OCI-LY7 (cell line): ENCODE measurements at regions not wholly inside any gene's neighbourhood (a gene's known extent, or its start where the extent isn't known, plus 50 kb on each side); places are given as distances from the start of the nearest gene placed in this dataset.

ENCODE experiments used
- BruUV-seq: library from RNA; stranded (reverse); fragments of 400-500 nt; replicated peaks from 2 replicates; lab custom pipeline; 2021; lab: Mats Ljungman, UMichigan
- CTCF ChIA-PET: fragments of 300-600 bp; sonication (Branson Sonifier 250); formaldehyde crosslinking; loops from one replicate; lab custom pipeline; 2022; ENCODE audit warnings: antibody characterized with exemption; ENCODE audit not compliant: unreplicated experiment; lab: Charles Lee
- POLR2A ChIA-PET: fragments of 300-600 bp; sonication (Branson Sonifier 250); formaldehyde crosslinking; loops from one replicate; lab custom pipeline; 2022; ENCODE audit warnings: antibody characterized with exemption; lab: Charles Lee
- DNase-seq: peaks from one replicate; pipeline ENCODE4 v3.0.0-alpha.2; 2015; ENCODE audit warnings: low spot score
- H2AFZ ChIP-seq: fragments of 200-600 bp; sonication (generic), shearing (Covaris generic); 2 replicates; pipeline ENCODE4 v1.6.1; 2014; ENCODE audit warnings: mild to moderate bottlenecking, antibody characterized with exemption, low read length, moderate library complexity
- H3K27ac ChIP-seq: fragments of 200-600 bp; sonication (generic); 2 replicates; pipeline ENCODE4 v1.5.1; 2014; ENCODE audit warnings: mixed run types, low read depth, mild to moderate bottlenecking, moderate library complexity, low read length, inconsistent platforms; ENCODE audit not compliant: poor library complexity, severe bottlenecking
- H3K36me3 ChIP-seq: fragments of 200-600 bp; sonication (generic); 2 replicates; pipeline ENCODE4 v1.6.1; 2014; ENCODE audit warnings: mild to moderate bottlenecking, antibody characterized with exemption, low read length, moderate library complexity, mixed read lengths; ENCODE audit not compliant: insufficient read depth
- H3K4me1 ChIP-seq: fragments of 200-600 bp; sonication (generic); 2 replicates; pipeline ENCODE4 v1.5.1; 2014; ENCODE audit warnings: mild to moderate bottlenecking, low read length; ENCODE audit not compliant: insufficient read depth, poor library complexity, severe bottlenecking
- H3K4me2 ChIP-seq: fragments of 200-600 bp; sonication (generic); 2 replicates; pipeline ENCODE4 v1.6.1; 2014; ENCODE audit warnings: mild to moderate bottlenecking, low read length
- H3K4me3 ChIP-seq: fragments of 200-600 bp; sonication (generic); 2 replicates; pipeline ENCODE4 v1.5.1; 2014; ENCODE audit warnings: mild to moderate bottlenecking, low read depth, low read length; ENCODE audit not compliant: poor library complexity, severe bottlenecking
- H3K79me2 ChIP-seq: fragments of 200-600 bp; sonication (generic); 2 replicates; pipeline ENCODE4 v1.6.1; 2016; ENCODE audit warnings: low read depth, mild to moderate bottlenecking, low read length, moderate library complexity, mixed read lengths; ENCODE audit not compliant: insufficient read depth
- H3K9me2 ChIP-seq: fragments of 200-600 bp; sonication (generic); 2 replicates; pipeline ENCODE4 v1.6.1; 2016; ENCODE audit warnings: mild to moderate bottlenecking, low read length, mixed read lengths; ENCODE audit not compliant: insufficient read depth
- H3K9me3 ChIP-seq: fragments of 200-600 bp; sonication (generic); 2 replicates; pipeline ENCODE4 v1.6.1; 2014; ENCODE audit warnings: mild to moderate bottlenecking, mixed run types, low read length, mixed read lengths
- H4K20me1 ChIP-seq: fragments of 200-600 bp; sonication (generic); 2 replicates; pipeline ENCODE4 v1.6.1; 2014; ENCODE audit warnings: mild to moderate bottlenecking, antibody characterized with exemption, low read length, moderate library complexity, mixed read lengths; ENCODE audit not compliant: insufficient read depth
- EZH2phosphoT487 ChIP-seq: fragments of 200-600 bp; sonication (generic); IDR thresholded peaks from 2 replicates; pipeline ENCODE4 v1.6.1; 2018; ENCODE audit warnings: low read depth, borderline replicate concordance, mild to moderate bottlenecking, mixed run types, antibody characterized with exemption, low read length, moderate library complexity, mixed read lengths
- intact Hi-C: fragments of 100-400 bp; cut with micrococcal nuclease; formaldehyde crosslinking; loops from one replicate; pipeline ENCODE4 v1.10.0; 2022; ENCODE audit not compliant: unreplicated experiment
- TF ChIP-seq, protein P1 (sequence below): fragments of 200-600 bp; sonication (generic); conservative IDR thresholded peaks from 2 replicates; pipeline ENCODE4 v1.5.1; 2014; ENCODE audit warnings: mild to moderate bottlenecking, antibody characterized with exemption, low read length, moderate library complexity, mixed read lengths

DNA sequence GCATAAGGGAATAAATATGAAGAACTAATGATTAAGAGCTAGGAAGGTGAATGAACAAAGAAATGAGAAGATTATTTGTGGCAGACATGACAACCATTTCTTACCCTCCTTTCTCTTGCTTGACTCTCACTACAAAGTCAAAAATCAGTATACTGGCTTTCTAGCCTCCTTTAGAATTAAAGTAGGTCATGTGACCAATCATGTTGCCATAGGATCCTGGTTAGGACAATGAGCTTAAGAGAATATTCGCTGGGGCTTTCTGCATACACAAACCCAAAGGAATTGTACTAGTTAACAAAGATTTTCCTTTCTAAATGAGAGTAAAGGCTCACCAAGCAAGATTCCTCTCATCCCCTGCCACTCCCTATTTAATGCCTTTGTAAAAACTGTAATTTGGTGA lies 76.0 kb upstream of the ID4 start:
- H2AFZ ChIP-seq, result no peak overlapping the region
- no peak overlapping the region for H3K27ac ChIP-seq
- intact Hi-C loops, result no loop called here
- ChIA-PET POLR2A (interaction anchor here (0.6 to 1.0 kb wide), 2 partner anchors 15 to 282 kb away, joined by 3 read pairs; no protein-coding TSS in a partner anchor), CTCF (no interaction called here)
- no peaks in the 10 kb centered on the region for H3K79me2 ChIP-seq
- no peaks in the 10 kb centered on the region for H4K20me1 ChIP-seq
- no peak overlapping the region for H3K4me2 ChIP-seq
- DNase-seq, result no peak
- H3K4me3 ChIP-seq, result no peak overlapping the region
- no peaks in the 10 kb centered on the region for H3K9me3 ChIP-seq
- TF ChIP-seq EZH2phosphoT487, result no peak
- TF ChIP-seq, protein P1, sequence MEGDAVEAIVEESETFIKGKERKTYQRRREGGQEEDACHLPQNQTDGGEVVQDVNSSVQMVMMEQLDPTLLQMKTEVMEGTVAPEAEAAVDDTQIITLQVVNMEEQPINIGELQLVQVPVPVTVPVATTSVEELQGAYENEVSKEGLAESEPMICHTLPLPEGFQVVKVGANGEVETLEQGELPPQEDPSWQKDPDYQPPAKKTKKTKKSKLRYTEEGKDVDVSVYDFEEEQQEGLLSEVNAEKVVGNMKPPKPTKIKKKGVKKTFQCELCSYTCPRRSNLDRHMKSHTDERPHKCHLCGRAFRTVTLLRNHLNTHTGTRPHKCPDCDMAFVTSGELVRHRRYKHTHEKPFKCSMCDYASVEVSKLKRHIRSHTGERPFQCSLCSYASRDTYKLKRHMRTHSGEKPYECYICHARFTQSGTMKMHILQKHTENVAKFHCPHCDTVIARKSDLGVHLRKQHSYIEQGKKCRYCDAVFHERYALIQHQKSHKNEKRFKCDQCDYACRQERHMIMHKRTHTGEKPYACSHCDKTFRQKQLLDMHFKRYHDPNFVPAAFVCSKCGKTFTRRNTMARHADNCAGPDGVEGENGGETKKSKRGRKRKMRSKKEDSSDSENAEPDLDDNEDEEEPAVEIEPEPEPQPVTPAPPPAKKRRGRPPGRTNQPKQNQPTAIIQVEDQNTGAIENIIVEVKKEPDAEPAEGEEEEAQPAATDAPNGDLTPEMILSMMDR, result no peak
- BruUV-seq, result no TSS peak
- no peaks in the 10 kb centered on the region for H3K36me3 ChIP-seq
- H3K9me2 ChIP-seq, result no peaks in the 10 kb centered on the region
- peaks cover 11% of the 10 kb centered on the region for H3K4me1 ChIP-seq

DNA sequence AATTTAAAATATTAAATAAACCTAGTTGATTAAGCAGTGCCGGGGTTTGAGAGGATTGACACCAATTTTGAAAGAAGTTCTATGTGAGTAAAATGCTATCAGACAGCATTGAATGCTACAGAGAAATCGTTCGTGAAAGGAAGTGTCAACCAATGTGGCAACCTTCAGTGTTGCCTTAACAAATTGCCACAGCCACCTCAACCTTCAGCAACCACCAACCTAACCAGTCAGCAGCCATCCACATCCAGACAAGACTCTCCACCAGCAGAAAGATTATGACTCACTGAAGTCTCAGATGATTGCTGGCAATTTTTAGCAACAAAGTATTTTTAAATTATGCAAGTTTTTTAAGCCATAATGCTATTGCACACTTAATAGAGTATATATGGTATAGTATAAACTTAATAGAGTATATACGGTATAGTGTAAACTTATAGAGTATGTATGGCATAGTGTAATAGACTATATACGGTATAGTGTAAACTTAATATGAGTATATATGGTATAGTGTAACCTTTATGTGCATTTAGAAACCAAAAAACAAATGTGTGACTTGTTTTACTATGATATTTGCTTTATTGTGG lies 65.3 kb upstream of the ID4 start:
- CTCF ChIA-PET, result interaction anchor here (1.0 kb wide), 1 partner anchor 8 kb away, joined by 3 read pairs; no protein-coding TSS in a partner anchor
- intact Hi-C loops, result no loop called here
- BruUV-seq, result no TSS peak

More for the DNA sequence above, 65.3 kb upstream of the ID4 start:
- Histone ChIP-seq H3K4me2 (no peak overlapping the region), H3K27ac (no peak overlapping the region), H3K9me2 (no peaks in the 10 kb centered on the region), H3K79me2 (no peaks in the 10 kb centered on the region), H3K9me3 (no peaks in the 10 kb centered on the region), H2AFZ (no peak overlapping the region), H3K4me3 (no peak overlapping the region), H3K36me3 (no peaks in the 10 kb centered on the region; the same call in 1 of the 2 replicates), H4K20me1 (no peaks in the 10 kb centered on the region), H3K4me1 (peaks cover 18% of the 10 kb centered on the region)
- no peak for TF ChIP-seq EZH2phosphoT487
- TF ChIP-seq, protein P1, result no peak
- POLR2A ChIA-PET, result interaction anchor here (1.0 to 2.2 kb wide), 5 partner anchors 8 to 31 kb away, joined by 4 to 14 read pairs (median 6); no protein-coding TSS in a partner anchor
- DNase-seq, result no peak
